WTC11 (cell line): ENCODE measurements at regions not wholly inside any gene's neighbourhood (a gene's known extent, or its start where the extent isn't known, plus 50 kb on each side); places are given as distances from the start of the nearest gene placed in this dataset.

Experiments used
- ATAC-seq: fragments of 200-7000 bp; cut with Tn5 transposase; 2 replicates; pipeline ENCODE4 v1.10.0; 2021; ENCODE audit warnings: mild to moderate bottlenecking, moderate library complexity
- CTCF ChIA-PET: fragments of 300-600 bp; sonication (Branson Sonifier 250); formaldehyde crosslinking; loops from one replicate; lab custom pipeline; 2021; ENCODE audit warnings: antibody characterized with exemption; lab: Charles Lee
- POLR2A ChIA-PET: fragments of 350-600 bp; sonication (Branson Sonifier 250); formaldehyde crosslinking; loops from one replicate; lab custom pipeline; 2021; ENCODE audit warnings: antibody characterized with exemption; lab: Charles Lee
- DNase-seq: peaks from one replicate; pipeline ENCODE4 v3.0.0; 2021; ENCODE audit warnings: low spot score
- H3K27ac Mint-ChIP-seq: 2 replicates; pipeline ENCODE4 v1.8.0; 2021; ENCODE audit warnings: mixed read lengths
- H3K27me3 Mint-ChIP-seq: 2 replicates; pipeline ENCODE4 v1.8.0; 2021; ENCODE audit warnings: low read depth, mild to moderate bottlenecking, moderate library complexity, mixed read lengths
- H3K36me3 Mint-ChIP-seq: 2 replicates; pipeline ENCODE4 v1.8.0; 2021; ENCODE audit warnings: mixed read lengths
- H3K4me1 Mint-ChIP-seq: 2 replicates; pipeline ENCODE4 v1.8.0; 2022; ENCODE audit warnings: mixed read lengths
- H3K4me3 Mint-ChIP-seq: 2 replicates; pipeline ENCODE4 v1.8.0; 2021; ENCODE audit warnings: mild to moderate bottlenecking, moderate library complexity, mixed read lengths
- H3K9me3 Mint-ChIP-seq: 2 replicates; pipeline ENCODE4 v1.8.0; 2021; ENCODE audit warnings: mixed read lengths
- ATF1 ChIP-seq: sonication (generic); formaldehyde crosslinking; IDR thresholded peaks from 2 replicates; pipeline ENCODE4 v1.8.1; 2023; ENCODE audit warnings: mild to moderate bottlenecking, moderate library complexity, missing genetic modification reagents
- CBFB ChIP-seq: sonication (generic); formaldehyde crosslinking; IDR thresholded peaks from 2 replicates; pipeline ENCODE4 v1.8.1; 2022; ENCODE audit warnings: mild to moderate bottlenecking, low read depth, missing genetic modification reagents
- CREB1 ChIP-seq: sonication (generic); formaldehyde crosslinking; IDR thresholded peaks from 2 replicates; pipeline ENCODE4 v1.8.0; 2023; ENCODE audit warnings: mild to moderate bottlenecking, missing genetic modification reagents
- E2F4 ChIP-seq: sonication (generic); formaldehyde crosslinking; IDR thresholded peaks from 2 replicates; pipeline ENCODE4 v1.8.1; 2022; ENCODE audit warnings: low read depth, mild to moderate bottlenecking, moderate library complexity, missing genetic modification reagents, borderline replicate concordance
- EMX1 ChIP-seq: fragments of 250-450 bp; sonication (Bioruptor Pico); IDR thresholded peaks from 2 replicates; pipeline ENCODE4 v1.8.0; 2021; ENCODE audit warnings: mild to moderate bottlenecking
- ERG ChIP-seq: fragments of 250-450 bp; sonication (Bioruptor Pico); IDR thresholded peaks from 2 replicates; pipeline ENCODE4 v1.8.0; 2021; ENCODE audit warnings: mild to moderate bottlenecking
- ETV6 ChIP-seq: sonication (generic); formaldehyde crosslinking; IDR thresholded peaks from 2 replicates; pipeline ENCODE4 v1.8.1; 2022; ENCODE audit warnings: mild to moderate bottlenecking, missing genetic modification reagents
- FOXJ3 ChIP-seq: sonication (generic); formaldehyde crosslinking; IDR thresholded peaks from 2 replicates; pipeline ENCODE4 v1.9.0; 2021; ENCODE audit warnings: missing genetic modification reagents, mild to moderate bottlenecking, borderline replicate concordance
- GTF2I ChIP-seq: fragments of 250-450 bp; sonication (Bioruptor Pico); conservative IDR thresholded peaks from 2 replicates; pipeline ENCODE4 v1.4.0; 2021; ENCODE audit warnings: mild to moderate bottlenecking
- HMGA2 ChIP-seq: fragments of 250-450 bp; sonication (Bioruptor Pico); IDR thresholded peaks from 2 replicates; pipeline ENCODE4 v1.4.0; 2021; ENCODE audit warnings: mild to moderate bottlenecking, moderate library complexity
- JAZF1 ChIP-seq: fragments of 250-450 bp; sonication (Bioruptor Pico); IDR thresholded peaks from 2 replicates; pipeline ENCODE4 v1.9.0; 2021; ENCODE audit warnings: moderate library complexity, mild to moderate bottlenecking, inconsistent platforms
- JUN ChIP-seq: sonication (generic); formaldehyde crosslinking; IDR thresholded peaks from 2 replicates; pipeline ENCODE4 v1.8.0; 2023; ENCODE audit warnings: mild to moderate bottlenecking, missing genetic modification reagents
- MAX ChIP-seq: sonication (generic); formaldehyde crosslinking; IDR thresholded peaks from 2 replicates; pipeline ENCODE4 v1.8.0; 2022; ENCODE audit warnings: mild to moderate bottlenecking, missing genetic modification reagents
- MXD4 ChIP-seq: fragments of 250-450 bp; sonication (Bioruptor Pico); IDR thresholded peaks from 2 replicates; pipeline ENCODE4 v1.8.0; 2021; ENCODE audit warnings: mild to moderate bottlenecking, moderate library complexity, borderline replicate concordance
- PRRX2 ChIP-seq: fragments of 250-450 bp; sonication (Bioruptor Pico); IDR thresholded peaks from 2 replicates; pipeline ENCODE4 v1.8.0; 2021; ENCODE audit warnings: mild to moderate bottlenecking
- RELA ChIP-seq: sonication (generic); formaldehyde crosslinking; IDR thresholded peaks from 2 replicates; pipeline ENCODE4 v1.8.1; 2022; ENCODE audit warnings: missing genetic modification reagents, mild to moderate bottlenecking, borderline replicate concordance
- SMAD4 ChIP-seq: sonication (generic); formaldehyde crosslinking; IDR thresholded peaks from 2 replicates; pipeline ENCODE4 v1.8.0; 2022; ENCODE audit warnings: mild to moderate bottlenecking, missing genetic modification reagents
- SP1 ChIP-seq: sonication (generic); formaldehyde crosslinking; conservative IDR thresholded peaks from 2 replicates; pipeline ENCODE4 v1.8.1; 2022; ENCODE audit warnings: missing genetic modification reagents
- TEAD4 ChIP-seq: sonication (generic); formaldehyde crosslinking; IDR thresholded peaks from 2 replicates; pipeline ENCODE4 v1.8.0; 2022; ENCODE audit warnings: mild to moderate bottlenecking, missing genetic modification reagents
- USF1 ChIP-seq: sonication (generic); formaldehyde crosslinking; IDR thresholded peaks from 2 replicates; pipeline ENCODE4 v1.8.0; 2022; ENCODE audit warnings: mild to moderate bottlenecking, missing genetic modification reagents
- ZNF219 ChIP-seq: sonication (generic); formaldehyde crosslinking; IDR thresholded peaks from 2 replicates; pipeline ENCODE4 v1.8.0; 2023; ENCODE audit warnings: missing genetic modification reagents, mild to moderate bottlenecking, borderline replicate concordance
- ZNF232 ChIP-seq: sonication (generic); formaldehyde crosslinking; IDR thresholded peaks from 2 replicates; pipeline ENCODE4 v1.8.0; 2022; ENCODE audit warnings: mild to moderate bottlenecking, missing genetic modification reagents
- ZNF281 ChIP-seq: sonication (generic); formaldehyde crosslinking; IDR thresholded peaks from 2 replicates; pipeline ENCODE4 v1.8.0; 2023; ENCODE audit warnings: mild to moderate bottlenecking, missing genetic modification reagents
- ZNF512 ChIP-seq: sonication (generic); formaldehyde crosslinking; IDR thresholded peaks from 2 replicates; pipeline ENCODE4 v1.8.1; 2022; ENCODE audit warnings: missing genetic modification reagents, borderline replicate concordance
- ZSCAN18 ChIP-seq: fragments of 250-450 bp; sonication (Bioruptor Pico); IDR thresholded peaks from 2 replicates; pipeline ENCODE4 v2.1.2; 2022; ENCODE audit warnings: mild to moderate bottlenecking, moderate library complexity

GRCh38 chr11:98568013-98568412 is 452.7 kb upstream of the CNTN5 start:
- TF ChIP-seq ETV6 (CRISPR knock-in tag) (no peak), CREB1 (CRISPR knock-in tag) (no peak), MAX (CRISPR knock-in tag) (no peak), SP1 (no peak), ERG (CRISPR knock-in tag) (no peak), USF1 (CRISPR knock-in tag) (no peak), ZNF219 (CRISPR knock-in tag) (no peak), ZNF232 (no peak), ATF1 (CRISPR knock-in tag) (no peak), HMGA2 (CRISPR knock-in tag) (no peak), JAZF1 (CRISPR knock-in tag) (no peak), RELA (CRISPR knock-in tag) (no peak), GTF2I (no peak), FOXJ3 (no peak)
- no peak overlapping the region for H3K27ac Mint-ChIP-seq
- no peaks in the 10 kb centered on the region for H3K36me3 Mint-ChIP-seq
- no peak overlapping the region for H3K4me3 Mint-ChIP-seq
- CTCF ChIA-PET: no interaction called here
- H3K4me1 Mint-ChIP-seq: peaks cover 2% of the 10 kb centered on the region; the same call in 1 of the 2 replicates
- no peaks in the 10 kb centered on the region for H3K9me3 Mint-ChIP-seq
- H3K27me3 Mint-ChIP-seq: no peaks in the 10 kb centered on the region
- ATAC-seq (no peak), DNase-seq (no peak)
- POLR2A ChIA-PET: no interaction called here

GRCh38 chr11:98572941-98573340 is 447.8 kb upstream of the CNTN5 start:
- no peak for DNase-seq
- ATAC-seq: no peak
- CTCF ChIA-PET: no interaction called here
- H3K27me3 Mint-ChIP-seq: no peaks in the 10 kb centered on the region
- TF ChIP-seq ZNF232 (no peak), TEAD4 (no peak), JUN (CRISPR knock-in tag) (no peak), EMX1 (no peak), ZSCAN18 (no peak), ZNF281 (CRISPR knock-in tag) (no peak), ZNF219 (CRISPR knock-in tag) (no peak), CBFB (CRISPR knock-in tag) (no peak), MXD4 (no peak), PRRX2 (CRISPR knock-in tag) (no peak), E2F4 (CRISPR knock-in tag) (no peak), ZNF512 (CRISPR knock-in tag) (no peak), SMAD4 (no peak), SP1 (no peak)
- TF ChIP-seq, all 79 proteins: peak for 0
- Mint-ChIP-seq H3K9me3 (no peaks in the 10 kb centered on the region), H3K4me1 (peaks cover 2% of the 10 kb centered on the region; the same call in 1 of the 2 replicates), H3K4me3 (no peak overlapping the region), H3K36me3 (no peaks in the 10 kb centered on the region), H3K27ac (no peak overlapping the region)
- POLR2A ChIA-PET: no interaction called here
